IMR-90 (cell line): ENCODE measurements at regions not wholly inside any gene's neighbourhood (a gene's known extent, or its start where the extent isn't known, plus 50 kb on each side); places are given as distances from the start of the nearest gene placed in this dataset.
A peak's percentile ranks its signal among the peaks of the same experiment; 100 is the strongest.

Experiments
- ATAC-seq: fragments of 200-7000 bp; cut with Tn5 transposase; 2 replicates; pipeline ENCODE4 v1.9.1; 2020; ENCODE audit warnings: low read depth, mild to moderate bottlenecking, moderate library complexity
- BruUV-seq: library from RNA; stranded (reverse); fragments of 400-500 nt; replicated peaks from 2 replicates; lab custom pipeline; 2021; lab: Mats Ljungman, UMichigan
- CTCF ChIA-PET: fragments of 300-600 bp; formaldehyde crosslinking; extraction: SDS; loops from one replicate; lab custom pipeline; 2021; ENCODE audit warnings: antibody characterized with exemption; lab: Yijun Ruan, JAX
- POLR2A ChIA-PET: fragments of 300-600 bp; sonication (Branson Sonifier 250); formaldehyde crosslinking; loops from one replicate; lab custom pipeline; 2022; ENCODE audit warnings: antibody characterized with exemption; ENCODE audit not compliant: unreplicated experiment; lab: Charles Lee
- DNase-seq: peaks from one replicate; pipeline ENCODE4 v3.0.0; 2013
- H2AFZ ChIP-seq: replicated peaks from 2 replicates; pipeline ENCODE3; 2013; ENCODE audit warnings: low read length, mild to moderate bottlenecking; ENCODE audit not compliant: poor library complexity
- H2AK5ac ChIP-seq: 2 replicates; pipeline ENCODE4 v1.6.1; 2013; ENCODE audit warnings: low read depth, low read length, inconsistent platforms
- H2AK9ac ChIP-seq: replicated peaks from 2 replicates; pipeline ENCODE3; 2013; ENCODE audit warnings: mild to moderate bottlenecking, low read depth, low read length, moderate library complexity; ENCODE audit not compliant: poor library complexity
- H2BK120ac ChIP-seq: 2 replicates; pipeline ENCODE4 v1.6.1; 2013; ENCODE audit warnings: low read depth, low read length, inconsistent platforms
- H2BK15ac ChIP-seq: 3 replicates; pipeline ENCODE4 v1.6.1; 2013; ENCODE audit warnings: low read depth, low read length, inconsistent platforms
- H2BK20ac ChIP-seq: 2 replicates; pipeline ENCODE4 v1.6.1; 2013; ENCODE audit warnings: low read depth, mild to moderate bottlenecking, inconsistent platforms, low read length, moderate library complexity
- H2BK5ac ChIP-seq: 2 replicates; pipeline ENCODE4 v1.6.1; 2013; ENCODE audit warnings: mild to moderate bottlenecking, low read depth, low read length, inconsistent platforms; ENCODE audit not compliant: poor library complexity, severe bottlenecking
- H3K14ac ChIP-seq: replicated peaks from 2 replicates; pipeline ENCODE4 v1.6.1; 2013; ENCODE audit warnings: low read depth, low read length, inconsistent platforms
- H3K18ac ChIP-seq: 2 replicates; pipeline ENCODE4 v1.6.1; 2013; ENCODE audit warnings: low read depth, low read length, control low read depth
- H3K23ac ChIP-seq: 2 replicates; pipeline ENCODE4 v1.6.1; 2013; ENCODE audit warnings: low read depth, low read length, inconsistent platforms
- H3K27ac ChIP-seq: 2 replicates; pipeline ENCODE4 v1.5.1; 2013; ENCODE audit warnings: mild to moderate bottlenecking, control low read depth, low read length; ENCODE audit not compliant: insufficient read depth
- H3K27me3 ChIP-seq: 2 replicates; pipeline ENCODE4 v1.6.1; 2013; ENCODE audit warnings: low read length; ENCODE audit not compliant: control insufficient read depth, insufficient read depth
- H3K36me3 ChIP-seq: 2 replicates; pipeline ENCODE4 v1.6.1; 2013; ENCODE audit warnings: low read length, mixed read lengths; ENCODE audit not compliant: control insufficient read depth, insufficient read depth
- H3K4ac ChIP-seq: 2 replicates; pipeline ENCODE4 v1.6.1; 2013; ENCODE audit warnings: low read depth, low read length, inconsistent platforms
- H3K4me1 ChIP-seq: 2 replicates; pipeline ENCODE4 v1.6.1; 2013; ENCODE audit warnings: low read length, mixed read lengths; ENCODE audit not compliant: control insufficient read depth, insufficient read depth
- H3K4me2 ChIP-seq: 2 replicates; pipeline ENCODE4 v1.6.1; 2013; ENCODE audit warnings: low read depth, mild to moderate bottlenecking, control low read depth, low read length, moderate library complexity
- H3K4me3 ChIP-seq: 2 replicates; pipeline ENCODE4 v1.5.1; 2013; ENCODE audit warnings: low read depth, mild to moderate bottlenecking, control low read depth, low read length, moderate library complexity; ENCODE audit not compliant: insufficient read depth
- H3K56ac ChIP-seq: 2 replicates; pipeline ENCODE4 v1.6.1; 2013; ENCODE audit warnings: low read length, inconsistent platforms; ENCODE audit not compliant: insufficient read depth; ENCODE audit errors: extremely low read depth
- H3K79me1 ChIP-seq, 2 experiments: 2 replicates each; pipeline ENCODE4 v1.6.1; 2013; ENCODE audit warnings: low read length in 2 of 2, inconsistent platforms in 1 of 2, low read depth in 1 of 2
- H3K9ac ChIP-seq: 2 replicates; pipeline ENCODE4 v1.6.1; 2013; ENCODE audit warnings: low read depth, low read length, control low read depth
- H3K9me1 ChIP-seq: 2 replicates; pipeline ENCODE4 v1.6.1; 2013; ENCODE audit warnings: low read length, inconsistent platforms; ENCODE audit not compliant: insufficient read depth
- H3K9me3 ChIP-seq: 2 replicates; pipeline ENCODE4 v1.6.1; 2013; ENCODE audit warnings: low read length; ENCODE audit not compliant: control insufficient read depth, insufficient read depth
- H4K20me1 ChIP-seq: 2 replicates; pipeline ENCODE4 v1.6.1; 2013; ENCODE audit warnings: low read length, inconsistent platforms; ENCODE audit not compliant: insufficient read depth
- H4K5ac ChIP-seq: 2 replicates; pipeline ENCODE4 v1.6.1; 2013; ENCODE audit warnings: mild to moderate bottlenecking, low read depth, low read length, control low read depth
- H4K8ac ChIP-seq, 2 experiments: 2 replicates each; pipeline ENCODE4 v1.6.1; 2013; ENCODE audit warnings: low read depth in 2 of 2, low read length in 2 of 2, control low read depth in 1 of 2, inconsistent platforms in 1 of 2
- H4K91ac ChIP-seq: 2 replicates; pipeline ENCODE4 v1.6.1; 2013; ENCODE audit warnings: low read depth, low read length, inconsistent platforms; ENCODE audit not compliant: insufficient read depth
- CEBPB ChIP-seq: IDR thresholded peaks from 2 replicates; pipeline ENCODE4 v1.6.1; 2012; ENCODE audit warnings: low read depth, low read length, improper control_type of control experiment
- MAFK ChIP-seq: IDR thresholded peaks from 2 replicates; pipeline ENCODE4 v1.6.1; 2012; ENCODE audit warnings: low read depth, low read length, improper control_type of control experiment
- NFE2L2 ChIP-seq: fragments of 150-350 bp; IDR thresholded peaks from 2 replicates; pipeline ENCODE4 v1.6.1; 2016; ENCODE audit warnings: low read depth, mild to moderate bottlenecking, low read length
- WGBS, 2 experiments: methylation state at CpG; one replicate each; pipeline versions ENCODE4 v1.1.5 to v1.1.7; 2013; ENCODE audit warnings: missing lambda C conversion rate in 2 of 2; ENCODE audit not compliant: insufficient read length in 1 of 2; ENCODE audit errors: extremely low coverage in 2 of 2; 5-methylcytosine and 5-hydroxymethylcytosine counted together
- dilution Hi-C: fragments of 300-500 bp; cut with HindIII; formaldehyde crosslinking; loops from one replicate; pipeline ENCODE4 v1.14.3; 2018; ENCODE audit warnings: low sequenced_read_pairs; ENCODE audit not compliant: unreplicated experiment
- in situ Hi-C: fragments of 300-500 bp; cut with MboI; formaldehyde crosslinking; loops from 3 replicates; pipeline ENCODE4 v1.14.3; 2019; ENCODE audit warnings: low sequenced_read_pairs, inconsistent platforms, mixed read lengths
- intact Hi-C: fragments of 100-400 bp; cut with micrococcal nuclease; formaldehyde crosslinking; loops from 2 replicates; pipeline ENCODE4 v1.10.0; 2022

- Histone ChIP-seq H3K27ac (no peak overlapping the region), H3K4me3 (no peak overlapping the region), H2BK15ac (no peak overlapping the region; the same call in 2 of the 3 replicates), H3K36me3 (no peaks in the 10 kb centered on the region), H3K23ac (no peak overlapping the region), H3K9me1 (no peaks in the 10 kb centered on the region; the same call in 1 of the 2 replicates), H3K4me2 (no peak overlapping the region), H4K5ac (no peak overlapping the region), H4K20me1 (no peaks in the 10 kb centered on the region), H3K9me3 (no peaks in the 10 kb centered on the region), H3K4me1 (peaks cover 4% of the 10 kb centered on the region; the same call in 1 of the 2 replicates), H4K91ac (no peak overlapping the region), H3K27me3 (no peaks in the 10 kb centered on the region), H3K79me1 (no peaks in the 10 kb centered on the region), H3K14ac (no peak overlapping the region), H2BK120ac (no peak overlapping the region), H2AFZ (no peak overlapping the region), H4K8ac (peak overlapping the region in 1 of 2 experiments; percentile 83; a peak in 2 of 4 replicates), H3K4ac (no peak overlapping the region), H3K18ac (no peak overlapping the region), H2AK5ac (no peak overlapping the region), H2BK20ac (no peak overlapping the region; the same call in 1 of the 2 replicates), H2AK9ac (no peak overlapping the region), H2BK5ac (no peak overlapping the region), H3K56ac (no peak overlapping the region), H3K9ac (no peak overlapping the region)
- dilution Hi-C loops: no loop called here
- intact Hi-C loops: no loop called here
- TF ChIP-seq NFE2L2 (no peak), CEBPB (peak; percentile 46; the same call in 1 of the 2 replicates), MAFK (0 out of 2 replicates have a peak, but pooled peaks have one; percentile 9)
- CTCF ChIA-PET: no interaction called here
- no TSS peak for BruUV-seq
- ATAC-seq (no peak), DNase-seq (peak; percentile 54)
- no CpG with 5 or more reads among the region's 2 CpGs for WGBS, 2 experiments
- in situ Hi-C loops: no loop called here
- POLR2A ChIA-PET: no interaction called here
Measured at GRCh38 chr6:140779341-140779740, 1353.4 kb upstream of the GJE1 start.
